HCT116 (cell line): ENCODE measurements at regions not wholly inside any gene's neighbourhood (a gene's known extent, or its start where the extent isn't known, plus 50 kb on each side); places are given as distances from the start of the nearest gene placed in this dataset.

Source experiments
- ATF3 ChIP-seq: IDR thresholded peaks from 2 replicates; pipeline ENCODE4 v1.6.1; 2012
- CTCF ChIP-seq, 3 experiments: fragments of 200-600 bp in 1 of 3; sonication (generic) in 1 of 3; IDR thresholded peaks in 2 of 3; conservative IDR thresholded peaks in 1 of 3; 2 replicates each; pipeline ENCODE4 v1.5.1; 2012 to 2017; ENCODE audit warnings: low read depth in 2 of 3, low read length in 2 of 3, antibody characterized with exemption in 1 of 3, borderline replicate concordance in 1 of 3, control low read depth in 1 of 3, mild to moderate bottlenecking in 1 of 3, mixed read lengths in 1 of 3, mixed run types in 1 of 3, moderate library complexity in 1 of 3; ENCODE audit not compliant: insufficient read depth in 1 of 3
- EGR1 ChIP-seq: IDR thresholded peaks from 2 replicates; pipeline ENCODE4 v1.6.1; 2012; ENCODE audit warnings: low read depth

DNA sequence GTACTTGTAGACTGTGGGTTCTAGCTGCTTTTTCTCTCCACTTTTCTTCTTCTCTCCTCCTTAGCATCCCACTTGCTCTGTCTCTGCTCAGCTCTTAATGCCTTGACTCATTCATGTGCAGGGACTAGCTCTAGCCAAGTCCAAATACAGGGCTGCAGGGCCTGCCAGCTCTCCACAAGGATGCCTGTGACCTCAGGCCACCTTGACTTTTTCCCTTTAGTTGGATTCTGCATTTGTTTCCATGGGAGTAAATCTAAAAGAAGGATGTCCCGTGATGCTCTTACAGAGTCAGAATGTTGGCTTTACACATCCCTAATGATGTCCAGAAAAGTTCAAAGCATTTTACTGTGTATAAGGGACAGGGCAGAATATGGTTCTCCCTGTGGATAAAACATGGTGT is 101.8 kb upstream of the PREP start:
- TF ChIP-seq ATF3: no peak
- no peak for TF ChIP-seq CTCF (IDR thresholded peaks at IDR 0.05 in 2 of 3, conservative IDR thresholded peaks at IDR 0.05 in 1 of 3; ENCODE audit: borderline replicate concordance in 1 of 3, insufficient read depth in 1 of 3, low read depth in 2 of 3, low read length in 2 of 3)
- no peak for TF ChIP-seq EGR1
